Hematopoietic multipotent progenitor cell treated with erythropoietin and hydrocortisone succinate and interleukin-3 and kit ligand, for 15 days (in vitro differentiated cells): ENCODE measurements at regions not wholly inside any gene's neighbourhood (a gene's known extent, or its start where the extent isn't known, plus 50 kb on each side); places are given as distances from the start of the nearest gene placed in this dataset.
"Not testable (repeated sequence)": the region's sequence is repeated elsewhere in the genome, so short reads cannot be mapped to it uniquely, and the experiment has no call there.

Experiments used
- DNase-seq: peaks from one replicate; pipeline ENCODE4 v3.0.0-alpha.2; 2015; ENCODE audit warnings: low spot score

DNA sequence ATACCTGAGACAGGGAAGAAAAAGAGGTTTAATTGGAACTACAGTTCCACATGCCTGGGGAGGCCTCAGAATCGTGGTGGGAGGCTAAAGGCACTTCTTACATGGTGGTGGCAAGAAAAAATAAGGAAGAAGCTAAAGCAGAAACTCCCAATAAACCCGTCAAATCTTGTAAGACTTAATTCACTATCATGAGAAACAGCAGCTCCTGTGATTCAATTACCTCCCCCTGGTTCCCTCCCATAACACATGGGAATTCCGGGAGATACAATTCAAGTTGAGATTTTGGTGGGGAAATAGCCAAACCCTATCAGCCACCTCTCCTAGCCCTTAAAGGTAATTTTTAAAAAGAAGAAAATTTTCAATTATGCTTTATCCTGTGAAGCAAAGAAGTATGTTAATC lies 728.8 kb downstream of the RNF144A start:
- no peak for DNase-seq

DNA sequence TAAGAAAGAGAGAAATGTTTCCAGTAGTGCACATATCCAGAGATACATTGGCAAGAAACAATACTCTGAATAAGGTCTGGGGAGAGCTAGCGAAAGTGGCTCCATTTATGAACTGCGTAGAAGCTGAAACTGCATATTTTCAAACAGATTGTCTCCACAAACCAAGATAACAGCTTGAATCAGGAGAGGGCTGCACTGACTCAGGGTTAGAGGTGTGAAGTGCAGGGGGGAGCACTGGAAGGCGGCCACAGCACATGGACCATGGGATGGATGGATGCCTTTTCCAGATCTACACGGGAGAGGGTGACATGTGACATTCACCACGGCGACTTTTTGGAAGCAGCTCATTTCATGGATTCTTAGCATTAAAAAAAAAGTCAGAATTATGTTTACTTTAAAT lies 729.4 kb downstream of the RNF144A start:
- no peak for DNase-seq

DNA sequence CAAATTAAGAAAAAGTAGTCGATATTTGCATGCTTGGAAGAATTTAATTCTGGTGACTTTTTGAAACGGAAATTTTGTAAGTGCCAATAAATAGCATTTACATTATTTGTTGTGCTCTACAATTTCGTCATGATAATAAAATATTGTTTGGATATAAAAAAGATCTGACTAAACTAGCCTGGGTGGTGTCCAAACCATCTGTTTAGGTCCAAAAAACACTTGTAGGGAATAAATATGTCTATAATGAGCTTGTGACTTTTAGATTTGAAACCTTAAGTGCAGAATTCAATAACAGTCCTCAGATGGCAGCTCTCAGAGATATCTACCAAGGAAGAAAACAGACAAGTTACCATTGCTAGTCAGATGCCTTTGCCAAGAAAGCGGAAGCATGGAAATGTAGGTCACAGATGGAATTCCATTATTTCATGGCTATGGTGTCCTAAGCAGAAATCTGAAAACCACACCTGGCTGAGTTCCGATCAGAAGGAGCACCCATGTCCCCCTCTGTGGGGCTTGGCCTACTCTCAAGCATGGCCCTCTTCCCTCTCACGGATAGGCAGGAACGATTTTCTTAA lies 731.1 kb downstream of the RNF144A start:
- no peak for DNase-seq

DNA sequence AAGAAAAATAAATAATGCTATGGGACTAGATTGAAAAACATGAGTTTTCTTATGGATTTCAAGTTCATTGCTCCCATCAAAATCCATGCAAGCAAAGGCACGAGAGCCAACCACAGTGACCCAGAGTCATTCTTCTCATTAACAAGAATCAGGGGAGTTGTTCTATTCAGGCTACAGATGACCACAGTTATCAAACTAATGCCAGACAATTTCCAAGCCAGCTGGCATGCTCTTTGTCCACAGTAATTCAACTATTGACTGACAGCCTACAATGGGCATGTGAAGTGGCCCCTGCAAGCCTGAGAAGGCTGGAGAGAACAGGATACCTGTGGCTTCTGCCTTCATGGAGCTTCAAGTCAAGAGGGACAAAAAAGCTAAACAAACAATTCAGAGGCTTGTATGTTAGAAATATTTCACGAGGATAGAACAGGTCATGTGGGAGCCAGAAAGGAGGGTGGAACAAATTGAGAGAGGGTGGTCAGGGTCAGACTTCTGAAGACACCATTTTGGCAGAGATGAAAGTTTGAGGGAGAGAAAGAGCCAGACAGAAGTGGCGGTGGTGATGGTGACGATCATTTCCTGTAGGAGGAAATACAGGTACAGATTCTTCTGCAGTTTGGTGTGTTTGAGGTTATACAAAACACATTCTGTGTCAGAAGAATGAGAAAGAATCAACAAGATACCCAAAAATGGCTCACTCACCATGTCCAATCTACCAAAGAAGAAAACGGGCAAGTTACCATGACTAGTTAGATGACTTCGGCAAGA lies 732.4 kb downstream of the RNF144A start:
- no peak for DNase-seq

DNA sequence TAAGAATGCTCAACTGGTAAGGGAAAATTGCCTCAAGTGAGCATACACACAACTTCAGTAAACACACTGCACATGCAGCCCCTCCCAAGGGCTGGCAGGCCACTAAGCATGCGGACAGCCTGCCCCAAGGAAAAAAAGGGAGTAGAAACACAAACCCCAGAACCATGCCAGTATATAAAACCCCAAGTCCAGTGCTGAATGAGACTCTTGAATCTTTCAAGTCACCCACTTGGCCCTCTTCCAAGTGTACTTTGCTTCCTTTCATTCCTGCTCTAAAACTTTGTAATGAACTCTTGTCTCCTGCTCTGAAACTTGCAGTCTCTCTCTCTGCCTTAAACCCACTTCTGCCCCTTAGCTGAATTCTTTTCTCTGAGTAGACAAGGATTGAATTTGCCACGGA lies 736.4 kb downstream of the RNF144A start:
- DNase-seq, result no peak

DNA sequence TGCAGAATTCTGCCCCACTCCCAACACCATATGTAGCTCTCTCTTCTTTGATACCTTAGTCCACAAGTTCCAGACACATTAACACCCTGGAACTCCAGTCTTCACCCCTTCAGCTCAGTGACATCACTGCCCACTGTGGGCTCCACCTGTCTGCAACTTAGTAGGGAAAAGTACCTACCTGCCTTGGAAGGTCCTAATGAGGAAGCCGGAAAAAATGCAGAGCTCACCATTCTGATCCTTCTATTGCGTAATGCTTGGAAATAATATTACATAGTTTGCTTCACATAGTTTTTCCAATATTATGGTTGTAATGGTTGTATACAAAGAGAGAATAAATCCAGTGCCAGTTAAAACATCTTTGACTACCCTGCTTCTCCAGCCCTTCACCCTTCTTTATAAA lies 738.4 kb downstream of the RNF144A start:
- DNase-seq, result no peak

DNA sequence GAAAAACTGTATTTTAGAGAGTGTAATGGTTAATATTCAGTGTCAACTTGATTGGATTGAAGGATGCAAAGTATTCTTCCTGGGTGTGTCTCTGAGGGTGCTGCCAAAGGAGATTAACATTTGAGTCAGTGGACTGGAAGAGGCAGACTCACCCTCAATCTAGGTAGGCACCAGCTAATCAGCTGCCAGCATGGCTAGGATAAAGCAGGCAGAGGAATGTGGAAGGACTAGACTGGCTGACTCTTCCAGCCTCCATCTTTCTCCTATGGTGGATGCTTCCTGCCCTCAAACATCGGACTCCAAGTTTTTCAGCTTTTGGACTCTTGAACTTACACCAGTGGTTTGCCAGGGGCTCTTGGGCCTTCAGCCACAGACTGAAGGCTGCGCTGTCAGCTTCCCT lies 740.3 kb downstream of the RNF144A start:
- not testable (repeated sequence) for DNase-seq

DNA sequence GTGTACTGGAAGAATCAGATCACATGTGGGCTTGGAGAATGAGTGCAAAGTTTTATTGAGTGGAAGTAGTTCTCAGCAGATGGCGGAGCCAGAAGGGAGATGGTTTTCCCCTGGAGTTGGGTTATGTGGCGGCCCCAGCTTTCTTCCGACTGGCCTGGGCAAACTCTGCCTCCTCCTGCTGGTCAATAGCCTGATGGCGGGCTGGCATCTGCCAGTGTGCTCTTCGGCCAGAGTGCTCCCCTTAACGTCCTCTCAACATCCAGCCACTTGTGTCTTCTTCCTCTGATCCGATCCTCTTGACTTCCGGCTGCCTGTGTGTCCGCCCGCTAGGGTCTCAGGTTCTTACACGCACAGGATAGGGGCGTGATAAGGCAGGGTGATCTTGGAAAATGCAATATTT lies 741.3 kb downstream of the RNF144A start:
- DNase-seq, result no peak

DNA sequence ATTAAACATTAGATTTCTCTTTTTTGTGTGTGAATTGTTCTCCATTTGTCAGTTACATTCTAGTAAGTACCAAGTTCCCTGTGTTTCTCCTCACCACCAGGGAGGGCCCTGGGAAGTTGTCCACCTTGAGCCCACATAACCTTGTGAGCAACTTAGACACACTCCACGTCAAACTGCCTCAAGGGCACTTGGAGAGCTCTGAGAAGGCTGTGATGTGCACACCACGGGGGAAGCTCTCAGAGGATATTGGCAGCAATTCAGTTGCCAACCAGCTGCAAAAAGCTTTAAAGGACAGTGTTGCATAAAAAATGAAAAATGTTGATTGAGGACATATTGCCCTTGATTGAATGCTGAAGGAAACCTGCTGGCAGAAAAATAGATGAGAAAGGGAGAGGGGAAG lies 743.6 kb downstream of the RNF144A start:
- DNase-seq, result no peak

DNA sequence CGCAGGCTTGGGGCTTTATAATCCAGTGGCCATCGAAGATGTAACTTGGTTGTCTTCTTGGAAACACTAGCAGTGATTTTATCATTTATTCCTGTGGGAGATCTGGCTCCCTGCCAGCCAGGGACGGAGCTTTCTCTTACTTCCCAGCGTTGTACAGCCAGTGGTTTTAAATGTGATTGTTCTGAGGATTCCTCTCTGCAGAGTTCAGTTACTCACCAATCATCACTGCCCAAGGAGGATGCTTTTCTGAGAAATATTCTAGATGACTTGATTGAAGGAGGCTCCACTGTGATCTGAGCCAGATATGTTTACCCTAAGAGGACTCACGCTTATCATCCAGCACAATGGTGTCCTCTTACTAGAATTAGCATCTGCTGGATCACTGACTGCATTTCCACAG lies 744.3 kb downstream of the RNF144A start:
- no peak for DNase-seq

DNA sequence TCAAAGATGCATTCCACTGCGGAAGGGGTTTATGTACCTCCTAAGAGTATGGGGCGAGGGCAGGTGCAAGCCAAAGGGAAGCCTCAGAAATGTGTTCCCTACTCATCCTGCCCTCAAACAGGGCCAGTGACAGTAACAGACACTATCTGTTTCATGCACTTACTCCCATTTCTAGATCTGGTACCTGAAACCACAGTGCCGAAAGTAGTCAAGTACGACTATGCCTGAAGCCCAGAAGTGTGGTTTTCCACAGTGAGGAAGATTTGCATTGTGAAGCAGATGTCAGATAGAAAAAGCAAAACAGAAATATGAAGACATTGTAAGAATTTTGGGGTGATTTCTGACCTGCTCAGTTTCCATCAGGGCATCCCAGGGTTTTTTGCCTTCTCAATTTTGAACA lies 748.7 kb downstream of the RNF144A start:
- no peak for DNase-seq

DNA sequence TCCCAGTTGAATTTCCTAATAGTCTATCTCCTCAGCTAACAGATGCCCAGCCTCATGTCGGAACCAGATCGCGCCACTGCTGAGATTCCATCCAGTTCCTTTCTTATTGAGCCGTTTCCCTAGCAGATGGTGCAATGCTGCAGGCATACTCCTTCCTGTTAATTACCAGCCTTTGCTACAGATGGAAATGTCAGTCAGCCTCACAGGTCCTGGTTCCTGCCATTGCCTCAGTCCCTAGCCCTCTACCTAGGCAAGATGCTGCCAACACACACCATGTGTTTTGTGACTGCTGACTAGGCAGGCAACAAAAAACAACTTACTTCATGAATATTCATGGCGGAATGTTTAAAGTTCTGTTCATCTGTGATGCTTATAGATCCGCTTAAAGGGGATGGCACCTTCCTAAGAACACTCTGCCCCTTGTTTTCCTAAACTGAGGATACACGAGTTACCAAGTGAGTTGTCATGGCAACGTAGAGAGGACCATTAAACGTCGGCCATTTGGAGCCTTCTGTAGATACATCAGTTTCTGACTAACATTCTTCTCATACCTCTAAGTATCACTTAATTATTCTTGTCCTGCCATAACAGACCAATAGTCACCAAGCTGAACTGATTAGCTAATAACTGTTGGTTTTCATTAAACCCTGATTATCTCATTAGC lies 749.5 kb downstream of the RNF144A start:
- no peak for DNase-seq

DNA sequence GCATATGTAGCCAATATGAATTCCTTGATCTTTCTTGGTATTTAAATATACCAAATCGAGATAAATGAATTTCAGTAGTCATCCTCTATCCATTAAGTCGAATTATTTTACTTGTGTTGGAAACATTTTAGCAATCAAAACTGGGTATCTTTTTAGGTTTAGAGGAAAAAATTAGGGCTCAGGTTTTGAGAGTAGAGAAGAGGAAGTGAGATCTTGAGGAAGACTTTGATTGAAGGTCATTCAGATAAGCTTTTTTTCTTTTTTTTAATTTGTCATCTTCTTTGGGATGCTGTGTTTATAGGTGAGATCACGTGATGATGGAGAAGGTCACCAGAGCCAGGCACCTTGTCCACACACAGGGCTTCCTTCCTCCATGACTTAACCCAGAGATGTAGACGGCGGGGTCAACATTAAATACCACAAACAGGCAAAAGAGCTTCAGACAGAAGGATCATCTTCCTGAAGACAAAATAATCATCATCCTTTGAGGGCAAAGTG lies 750.1 kb downstream of the RNF144A start:
- DNase-seq, result no peak

DNA sequence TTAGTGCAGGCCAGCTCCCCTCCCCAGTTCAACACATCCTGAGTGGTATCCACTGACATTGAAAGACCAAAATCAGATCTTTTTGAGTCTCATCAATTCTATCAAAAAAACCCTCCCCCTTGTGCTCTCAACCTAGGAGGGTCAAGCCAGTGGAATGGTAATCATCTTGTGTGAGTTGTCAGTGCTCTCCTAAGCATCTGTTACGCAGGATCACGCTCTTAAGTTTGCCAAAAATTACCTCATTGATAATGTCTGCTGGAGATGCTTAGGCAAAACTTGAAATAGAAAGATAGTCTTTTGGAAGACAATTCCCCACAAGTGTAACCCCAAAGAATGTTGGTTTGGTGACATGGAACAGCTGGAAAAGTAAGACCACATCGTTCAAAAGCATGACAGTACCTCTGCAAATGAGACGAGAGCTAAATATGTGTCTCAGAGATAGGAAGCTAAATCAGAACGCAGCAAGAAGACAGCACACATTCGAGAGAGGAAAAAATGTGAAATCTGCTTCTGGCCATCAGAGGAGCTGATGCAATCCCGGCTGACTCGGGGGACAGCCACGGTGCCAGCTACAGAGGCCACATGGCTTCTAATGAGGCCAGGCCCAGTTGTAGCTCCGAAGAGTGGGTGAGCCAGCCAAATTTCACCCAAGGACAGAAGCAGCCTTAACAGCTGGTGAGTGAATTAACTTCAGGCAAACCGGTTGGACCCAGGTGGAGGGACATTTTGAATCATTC lies 753.9 kb downstream of the RNF144A start:
- DNase-seq, result no peak

DNA sequence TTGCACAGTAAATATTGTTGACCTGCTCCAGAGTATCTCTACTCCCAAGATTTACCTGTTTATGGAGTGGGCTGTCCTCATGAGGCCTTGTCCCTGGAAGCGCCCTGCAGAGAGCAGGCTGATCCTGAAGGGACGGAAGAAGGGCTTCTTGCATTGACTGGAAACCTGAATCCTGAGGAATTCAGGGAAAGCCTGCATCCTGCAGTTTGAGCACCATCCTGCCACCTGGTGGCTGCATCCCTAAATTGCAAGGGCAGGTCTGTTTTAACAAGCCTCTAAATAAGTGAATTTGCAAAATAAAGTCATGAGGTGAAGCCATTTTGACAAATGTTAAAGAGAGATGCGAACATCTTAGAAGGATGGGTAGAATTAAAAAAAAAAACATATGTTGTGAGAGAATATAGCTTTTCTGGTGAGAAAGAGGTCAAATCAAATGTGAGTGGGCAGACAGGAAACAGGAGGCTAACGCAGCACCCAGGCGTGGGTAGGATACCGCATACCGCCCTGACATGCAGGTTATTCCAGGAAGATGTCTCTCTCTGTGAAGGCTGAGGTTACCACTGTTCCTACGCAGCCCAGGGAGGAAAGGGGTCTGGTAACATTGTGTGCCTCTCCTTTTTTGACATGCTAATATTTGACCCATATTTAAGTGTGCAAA lies 754.9 kb downstream of the RNF144A start:
- peak; percentile 54 for DNase-seq

DNA sequence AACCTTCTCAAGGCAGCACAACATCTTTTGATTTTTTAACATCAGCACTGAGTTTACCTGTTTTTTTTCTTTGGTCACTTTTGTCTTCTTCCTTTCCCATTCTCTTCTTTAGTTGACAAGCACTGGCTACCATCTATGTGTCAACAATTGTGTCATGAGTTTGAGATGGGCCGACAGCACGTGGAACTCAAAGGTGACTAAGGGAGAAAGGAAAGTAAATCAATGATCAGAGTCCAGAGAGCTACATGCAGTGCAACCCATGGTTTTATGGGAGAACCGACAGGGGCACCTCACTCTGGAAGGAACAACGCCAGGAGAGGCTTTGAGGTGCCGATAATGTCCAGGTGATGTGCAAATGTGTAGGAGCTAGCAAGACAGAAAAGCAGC lies 755.5 kb downstream of the RNF144A start:
- DNase-seq, result no peak

DNA sequence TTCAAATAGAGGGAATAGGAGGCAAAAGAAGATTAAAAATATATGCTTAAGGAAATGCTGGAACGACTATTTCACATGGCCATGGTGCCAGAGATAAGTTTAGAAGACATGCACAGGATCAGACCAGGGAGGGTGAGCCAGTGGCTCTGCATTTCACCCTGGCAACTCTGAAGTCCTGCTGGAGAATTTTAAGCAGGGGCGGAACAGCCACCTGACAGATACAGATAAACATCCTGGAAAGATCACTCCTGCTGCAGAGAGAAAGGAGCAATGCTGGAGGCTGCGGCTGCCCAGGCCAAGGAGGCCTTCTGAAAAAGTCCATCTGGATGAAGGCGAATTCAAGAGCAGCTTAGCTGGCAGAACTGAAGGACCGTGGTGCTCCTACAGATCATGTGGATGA lies 755.9 kb downstream of the RNF144A start:
- no peak for DNase-seq

DNA sequence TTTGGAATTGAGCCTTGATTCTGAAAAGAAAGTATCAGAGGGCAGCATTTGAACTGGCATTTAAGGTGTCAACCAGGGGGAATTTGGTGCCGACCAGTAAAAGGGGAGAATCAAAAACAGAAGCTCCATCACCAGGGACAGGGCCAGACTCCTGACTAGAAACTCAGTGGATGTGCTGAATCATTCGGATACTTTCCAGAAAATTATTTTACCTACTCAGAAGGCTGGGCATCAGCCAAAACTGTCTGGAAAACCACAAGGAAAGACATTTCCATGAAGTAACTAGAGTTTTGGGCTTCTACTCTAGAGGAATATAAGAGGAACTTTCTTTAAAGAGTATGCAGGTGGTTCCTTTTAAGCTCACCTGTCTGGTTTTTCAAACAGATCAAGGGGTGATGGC lies 756.6 kb downstream of the RNF144A start:
- no peak for DNase-seq

DNA sequence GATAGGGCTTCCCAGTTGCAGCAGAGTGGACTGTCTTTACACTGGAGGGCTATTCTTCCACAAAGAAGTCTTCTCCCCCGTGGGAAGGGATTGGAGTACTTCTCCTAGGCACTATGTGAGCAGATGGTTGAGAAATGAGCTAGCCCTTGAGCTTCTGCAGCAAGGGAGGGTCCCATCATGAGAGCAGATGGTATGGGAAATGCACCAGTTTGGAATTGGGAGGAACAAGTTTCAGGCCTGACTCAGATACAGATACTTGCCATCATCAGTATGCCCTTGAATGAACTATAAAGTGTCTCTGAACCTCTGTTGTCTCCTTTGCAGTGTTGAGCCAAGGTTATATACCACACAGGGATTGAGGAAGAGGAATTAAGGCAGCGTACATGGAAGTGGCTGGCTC lies 757.4 kb downstream of the RNF144A start:
- DNase-seq, result no peak

DNA sequence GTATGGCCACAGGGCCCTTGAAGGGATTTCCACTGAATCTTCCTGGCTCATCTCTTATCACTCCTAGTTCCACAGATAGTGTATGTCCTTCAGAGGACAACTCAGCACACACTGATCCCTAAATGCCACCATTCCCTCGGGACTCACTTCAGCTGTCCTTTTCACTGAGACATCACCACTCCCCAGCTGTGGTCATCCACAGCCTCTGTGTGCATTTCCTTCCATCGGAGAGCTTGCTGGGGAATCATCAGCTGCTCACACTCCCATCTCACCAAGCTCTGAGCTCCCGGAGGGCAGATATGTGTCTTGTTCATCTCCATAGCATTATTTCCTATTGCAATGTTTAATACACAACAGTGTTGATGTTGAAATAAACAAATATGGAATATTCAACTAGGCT lies 759.5 kb downstream of the RNF144A start:
- no peak for DNase-seq

DNA sequence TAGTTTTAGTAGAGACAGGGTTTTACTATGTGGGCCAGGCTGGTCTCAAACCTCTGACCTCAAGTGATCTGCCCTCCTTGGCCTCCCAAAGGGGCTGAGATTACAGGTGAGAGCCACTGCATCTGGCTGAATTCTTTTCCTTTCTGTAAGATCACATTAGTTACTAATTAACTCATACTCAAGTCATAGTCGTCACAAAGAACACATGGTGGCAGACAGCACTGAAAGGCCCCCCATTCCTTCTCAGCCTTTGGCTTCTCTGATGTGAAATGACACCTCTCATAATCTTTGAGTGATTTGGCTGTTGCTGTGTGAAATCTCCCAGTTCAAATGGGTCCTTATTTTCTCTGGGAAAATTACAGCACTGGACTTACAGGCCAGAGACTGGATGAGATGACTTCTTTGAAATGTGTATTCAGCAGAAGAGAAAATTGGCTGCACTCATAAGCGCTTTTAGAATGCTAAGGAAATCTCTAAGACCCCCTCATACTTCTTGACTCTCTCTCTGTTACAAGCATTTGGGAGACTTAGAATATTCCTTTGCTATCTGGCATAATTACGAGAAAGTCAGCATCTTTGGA lies 764.8 kb downstream of the RNF144A start:
- no peak for DNase-seq

DNA sequence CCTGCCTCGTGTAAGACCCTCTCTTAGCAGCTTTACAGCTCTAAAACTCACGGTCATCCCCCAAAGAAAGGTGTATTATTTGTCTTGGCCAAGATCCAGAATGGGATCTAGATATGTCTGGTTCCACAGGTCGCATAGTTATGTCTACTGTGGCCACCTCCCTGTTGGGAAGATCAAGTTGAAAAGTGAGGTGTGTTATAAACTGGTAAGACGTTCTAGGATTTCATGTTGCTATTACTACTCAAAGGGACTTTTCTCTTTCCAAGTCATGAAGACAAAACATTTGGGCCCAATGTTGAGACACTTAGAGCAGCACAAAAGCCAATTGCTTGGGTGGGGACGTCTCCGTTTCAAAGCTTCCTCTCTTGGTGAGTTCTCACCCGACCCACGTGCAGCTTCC lies 766.0 kb downstream of the RNF144A start:
- DNase-seq, result no peak
